ENCODE measurements at regions not wholly inside any gene's neighbourhood (a gene's known extent, or its start where the extent isn't known, plus 50 kb on each side); places are given as distances from the start of the nearest gene placed in this dataset.

- TF ChIP-seq CTCF (IDR thresholded peaks at IDR 0.05), result no peak
- Histone ChIP-seq H3K4me1 (no peaks in the 10 kb centered on the region), H3K9me3 (no peaks in the 10 kb centered on the region), H3K27ac (no peak overlapping the region), H3K36me3 (no peaks in the 10 kb centered on the region), H3K4me3 (no peak overlapping the region), H3K27me3 (no peaks in the 10 kb centered on the region)
- no peak for DNase-seq (ENCODE audit: low spot score in 2 of 2)
- intact Hi-C loops (cut with DNase I; ENCODE audit: low total_unique reads), result no loop called here
These were observed 262.8 kb upstream of the VCX start for GRCh38 chrX:7580127-7580526.

- no peaks in the 10 kb centered on the region for H3K9me3 ChIP-seq
- H3K4me1 ChIP-seq, result no peaks in the 10 kb centered on the region
- DNase-seq (ENCODE audit: low spot score in 2 of 2), result no peak
- TF ChIP-seq POLR2AphosphoS5 (IDR thresholded peaks at IDR 0.05) (no peak), POLR2A (IDR thresholded peaks at IDR 0.05) (no peak), CTCF (IDR thresholded peaks at IDR 0.05) (no peak)
- no peak overlapping the region for H3K4me3 ChIP-seq
- H3K36me3 ChIP-seq, result no peaks in the 10 kb centered on the region
- intact Hi-C loops (cut with DNase I; ENCODE audit: low total_unique reads), result no loop called here
- no peak overlapping the region for H3K27ac ChIP-seq
- H3K27me3 ChIP-seq, result no peaks in the 10 kb centered on the region
These were observed 268.6 kb upstream of the VCX start for GRCh38 chrX:7574325-7574724.

DNA sequence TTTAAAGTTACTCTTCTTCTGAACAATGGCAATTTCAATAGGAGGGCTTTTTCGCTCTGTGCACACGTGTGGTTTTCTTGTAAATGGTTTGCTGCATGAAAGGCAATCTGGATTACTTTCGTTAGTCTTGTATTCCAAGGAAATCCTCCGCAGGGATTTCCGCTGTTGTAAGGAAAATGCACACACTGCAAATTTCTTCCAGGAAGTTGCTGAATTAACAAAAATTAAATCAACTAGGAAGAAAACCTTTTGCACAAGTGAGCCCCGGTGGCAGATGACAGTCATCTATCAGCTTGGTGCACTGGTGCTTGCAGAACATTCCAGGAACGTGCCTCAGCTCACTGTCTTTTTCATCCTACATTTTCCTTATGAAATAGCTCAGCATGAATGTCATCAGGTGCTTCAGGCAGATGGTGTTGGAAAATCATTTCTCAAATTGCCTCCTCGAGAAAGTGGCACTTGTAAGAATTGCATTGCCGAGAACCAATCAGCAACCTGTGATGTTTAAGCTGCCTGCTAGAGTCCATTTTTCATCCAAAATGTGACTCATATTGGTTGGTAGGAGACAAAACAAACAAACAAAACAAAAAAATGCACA is 272.4 kb upstream of the VCX start:
- Histone ChIP-seq H3K9me3 (no peaks in the 10 kb centered on the region), H3K27me3 (no peaks in the 10 kb centered on the region), H3K4me1 (no peaks in the 10 kb centered on the region), H3K36me3 (no peaks in the 10 kb centered on the region), H3K27ac (no peak overlapping the region), H3K4me3 (no peak overlapping the region)
- TF ChIP-seq CTCF (IDR thresholded peaks at IDR 0.05) (no peak), POLR2A (IDR thresholded peaks at IDR 0.05) (no peak), POLR2AphosphoS5 (IDR thresholded peaks at IDR 0.05) (no peak)
- intact Hi-C loops (cut with DNase I; ENCODE audit: low total_unique reads), result no loop called here
- DNase-seq (ENCODE audit: low spot score in 2 of 2), result no peak

GRCh38 chrX:7568597-7568996 is 274.4 kb upstream of the VCX start:
- no peak for DNase-seq (ENCODE audit: low spot score in 2 of 2)
- H3K4me1 ChIP-seq, result no peaks in the 10 kb centered on the region
- TF ChIP-seq POLR2AphosphoS5 (IDR thresholded peaks at IDR 0.05) (no peak), CTCF (IDR thresholded peaks at IDR 0.05) (no peak), POLR2A (IDR thresholded peaks at IDR 0.05) (no peak)
- intact Hi-C loops (cut with DNase I; ENCODE audit: low total_unique reads), result no loop called here
- no peak overlapping the region for H3K4me3 ChIP-seq
- no peaks in the 10 kb centered on the region for H3K27me3 ChIP-seq
- H3K9me3 ChIP-seq, result no peaks in the 10 kb centered on the region
- H3K27ac ChIP-seq, result no peak overlapping the region
- no peaks in the 10 kb centered on the region for H3K36me3 ChIP-seq

- Histone ChIP-seq H3K27ac (no peak overlapping the region), H3K4me3 (no peak overlapping the region), H3K9me3 (no peaks in the 10 kb centered on the region), H3K4me1 (no peaks in the 10 kb centered on the region), H3K27me3 (no peaks in the 10 kb centered on the region), H3K36me3 (no peaks in the 10 kb centered on the region)
- TF ChIP-seq CTCF (IDR thresholded peaks at IDR 0.05) (no peak), POLR2AphosphoS5 (IDR thresholded peaks at IDR 0.05) (no peak), POLR2A (IDR thresholded peaks at IDR 0.05) (no peak)
- DNase-seq (ENCODE audit: low spot score in 2 of 2), result no peak
- intact Hi-C loops (cut with DNase I; ENCODE audit: low total_unique reads), result no loop called here
These were observed 274.8 kb upstream of the VCX start for GRCh38 chrX:7568130-7568529.
